Fibroblast of skin of scalp (primary cell): ENCODE measurements at regions not wholly inside any gene's neighbourhood (a gene's known extent, or its start where the extent isn't known, plus 50 kb on each side); places are given as distances from the start of the nearest gene placed in this dataset.

ENCODE experiments used
- DNase-seq: peaks from one replicate; pipeline ENCODE4 v3.0.0-alpha.2; 2013

DNA sequence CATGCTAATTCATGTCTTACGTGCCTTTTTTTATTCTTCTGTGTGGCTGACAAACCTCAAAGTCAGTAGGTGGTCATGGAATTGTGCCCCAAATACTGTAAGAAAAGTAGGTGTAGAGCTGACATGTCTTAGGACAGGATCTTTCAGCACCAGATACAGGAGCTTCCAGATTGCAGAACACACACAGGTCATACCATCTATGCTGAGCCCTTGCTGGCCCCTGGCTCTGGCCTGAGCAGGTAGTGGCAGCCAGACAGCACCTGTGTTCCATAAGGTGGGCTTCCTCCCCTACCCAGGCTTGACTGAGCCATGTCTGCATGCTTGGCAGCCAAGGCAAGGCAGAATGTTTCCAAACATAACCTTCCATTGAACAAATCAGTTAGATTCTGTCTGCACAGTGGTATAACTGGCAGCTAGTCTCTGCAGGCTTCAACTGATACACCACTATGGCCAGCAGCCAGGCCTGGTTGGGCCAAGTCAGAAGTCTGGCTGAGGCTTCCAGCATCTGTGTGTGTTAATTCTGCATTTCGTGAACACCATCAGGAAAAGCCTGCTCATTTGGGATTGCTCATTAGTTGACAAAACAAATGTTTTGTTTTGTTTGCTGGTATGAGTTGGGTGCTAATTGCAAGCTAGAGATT, 366.5 kb downstream of the FOXA2 start:
- DNase-seq: no peak

DNA sequence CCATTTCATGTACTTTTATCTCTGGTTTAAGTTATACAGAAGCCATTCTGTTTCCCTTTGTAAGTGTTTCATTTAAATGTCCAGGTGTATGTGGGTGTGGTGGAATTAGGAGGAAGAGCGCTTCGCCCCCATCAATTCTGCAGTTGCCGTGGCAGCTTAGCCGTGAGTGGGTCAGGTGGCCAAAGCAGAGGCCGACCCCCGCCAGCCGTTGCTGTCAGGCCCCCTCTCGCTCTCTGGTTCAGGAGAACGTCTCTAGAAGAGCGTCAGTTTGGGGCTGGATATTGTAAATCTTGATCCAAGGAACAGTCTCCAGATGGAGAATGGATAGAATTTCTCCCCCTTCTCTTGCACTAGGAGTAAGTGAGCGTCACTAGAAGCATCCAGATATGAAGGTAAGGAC, 367.4 kb downstream of the FOXA2 start:
- DNase-seq: no peak

DNA sequence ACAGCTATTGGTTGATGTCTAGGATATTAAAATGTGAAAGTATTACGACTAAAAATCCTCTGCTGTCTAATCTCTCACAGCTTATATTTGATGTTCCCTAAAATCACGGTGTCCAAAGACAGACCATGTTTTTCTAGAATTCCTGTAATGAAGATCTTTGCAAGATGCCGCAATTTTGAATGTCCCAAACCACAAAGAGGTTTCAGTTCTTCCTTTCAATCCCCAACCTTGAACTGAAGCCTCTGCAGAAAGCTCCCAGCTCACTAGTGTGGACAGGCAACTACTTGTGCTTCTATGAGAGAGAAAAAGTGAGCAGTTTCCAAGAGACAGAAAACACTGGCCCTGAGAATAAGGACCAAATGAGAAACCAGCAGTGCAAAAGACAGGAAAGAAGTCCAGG, 370.1 kb downstream of the FOXA2 start:
- no peak for DNase-seq

DNA sequence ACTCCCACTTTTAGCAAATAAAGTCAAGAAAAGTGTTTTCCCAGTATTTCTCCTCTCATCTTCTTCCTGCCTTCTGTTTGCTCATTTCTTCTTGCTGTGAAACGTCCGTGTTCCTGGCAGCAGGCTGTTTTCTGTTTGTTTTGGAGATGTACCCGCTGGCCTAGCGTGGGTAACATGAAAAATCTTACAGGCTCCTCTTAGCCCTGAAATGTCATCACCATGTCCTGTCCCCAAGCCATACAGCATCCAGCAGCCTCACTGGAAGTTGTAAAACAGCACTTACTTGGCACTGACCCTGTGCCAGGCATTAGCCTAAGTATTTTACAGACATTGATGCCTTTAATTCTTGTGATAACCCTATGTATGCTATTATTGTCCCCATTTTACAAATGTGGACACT, 371.1 kb downstream of the FOXA2 start:
- DNase-seq: no peak

DNA sequence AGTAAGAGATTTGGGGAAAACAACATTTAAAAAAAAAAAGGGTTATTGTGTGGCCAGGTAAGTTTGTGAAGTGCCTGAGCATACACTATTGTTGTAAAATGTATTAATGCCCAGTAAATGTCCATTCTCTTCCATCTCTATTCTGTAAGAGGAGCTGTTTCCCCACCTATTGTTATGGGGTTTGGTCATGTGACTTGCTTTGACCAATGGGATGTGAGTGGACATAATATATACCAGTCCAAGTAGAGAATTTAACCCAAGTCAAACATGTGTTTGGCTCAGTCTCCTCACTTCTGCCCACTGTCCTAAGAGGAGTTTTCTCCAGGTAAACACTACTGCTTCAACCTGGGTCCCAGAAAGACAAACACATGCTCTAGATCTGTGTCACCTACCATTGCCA, 377.1 kb downstream of the FOXA2 start:
- DNase-seq: no peak

DNA sequence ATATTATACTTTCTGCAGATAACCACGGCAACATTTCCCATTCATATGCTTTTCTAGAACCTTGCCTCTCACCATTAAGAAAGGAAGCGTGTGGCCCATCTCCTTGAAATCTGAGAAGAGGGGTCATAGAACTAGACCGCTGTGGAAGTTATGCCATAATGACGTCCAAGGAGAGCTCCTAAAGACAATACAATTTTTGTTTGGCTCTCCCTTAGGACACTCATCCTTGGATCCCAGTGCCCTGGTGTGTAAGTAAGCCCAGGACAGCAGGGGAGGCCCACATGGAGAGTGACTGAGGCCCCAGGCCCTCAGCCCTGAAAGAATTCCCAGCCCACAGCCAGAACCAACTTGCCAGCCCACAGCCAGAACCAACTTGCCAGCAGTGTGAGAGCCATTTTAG, 379.6 kb downstream of the FOXA2 start:
- DNase-seq: no peak

DNA sequence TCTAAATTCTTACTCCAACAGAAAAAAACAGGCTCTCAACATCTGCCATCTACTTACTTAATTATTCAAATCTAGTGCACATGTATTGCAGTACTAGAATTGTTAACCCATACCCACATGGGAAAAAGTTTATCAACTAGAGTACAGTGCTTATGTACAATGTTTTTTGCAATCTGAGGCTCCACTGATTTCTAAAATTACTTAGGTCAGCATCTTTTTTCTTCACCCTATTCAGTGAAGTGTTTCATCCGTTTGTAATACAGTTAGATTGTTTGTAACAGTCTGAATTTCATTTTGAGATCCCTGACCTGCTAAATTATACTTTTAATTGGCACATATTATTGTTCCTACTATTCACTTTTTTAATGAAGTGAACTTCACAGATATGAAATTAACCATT, 402.2 kb downstream of the FOXA2 start:
- DNase-seq: no peak

DNA sequence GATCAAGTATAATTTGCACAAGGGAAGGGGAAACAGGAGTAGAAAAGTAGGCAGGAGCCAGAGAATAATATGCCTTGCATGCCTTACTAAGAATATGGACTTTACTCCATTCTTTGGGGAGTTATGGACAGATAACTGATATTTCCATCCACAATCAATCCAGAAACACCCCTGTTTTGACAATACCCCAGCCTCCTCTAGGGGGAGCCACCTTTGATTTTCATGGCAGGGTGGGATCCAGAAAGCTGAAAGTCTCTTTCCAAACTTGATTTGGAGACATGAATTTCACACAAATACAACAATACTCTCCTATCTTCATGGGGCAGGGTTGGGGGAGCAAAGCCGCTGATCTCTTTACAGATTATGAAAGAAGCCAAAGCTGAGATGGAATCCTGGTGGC, 404.1 kb downstream of the FOXA2 start:
- DNase-seq: no peak

DNA sequence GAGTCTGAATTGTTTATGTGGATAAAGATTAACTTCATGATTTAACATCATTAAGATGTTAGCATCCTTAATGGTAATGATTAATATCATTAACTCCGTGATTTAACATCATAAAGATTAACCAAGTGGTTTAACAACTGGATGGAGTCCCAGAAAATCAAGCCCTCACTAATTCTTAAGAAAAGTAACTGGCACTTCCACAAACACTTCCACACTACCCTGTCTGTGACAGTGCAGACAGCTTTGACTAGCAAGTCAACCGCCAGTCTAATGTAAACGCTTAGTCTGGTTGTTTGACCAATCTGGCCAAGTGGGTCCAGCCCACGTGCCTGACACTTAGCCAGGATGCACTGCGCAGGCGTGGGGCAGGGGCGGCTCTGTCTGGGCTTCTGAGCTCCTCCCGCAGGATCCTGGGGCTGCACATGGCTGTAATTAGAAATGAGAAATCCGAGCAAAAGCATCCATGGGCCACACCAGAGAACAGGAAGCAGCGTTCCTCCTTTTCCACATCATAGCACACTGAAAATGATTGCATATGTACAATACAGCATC, 424.2 kb downstream of the FOXA2 start:
- peak; percentile 3 for DNase-seq

DNA sequence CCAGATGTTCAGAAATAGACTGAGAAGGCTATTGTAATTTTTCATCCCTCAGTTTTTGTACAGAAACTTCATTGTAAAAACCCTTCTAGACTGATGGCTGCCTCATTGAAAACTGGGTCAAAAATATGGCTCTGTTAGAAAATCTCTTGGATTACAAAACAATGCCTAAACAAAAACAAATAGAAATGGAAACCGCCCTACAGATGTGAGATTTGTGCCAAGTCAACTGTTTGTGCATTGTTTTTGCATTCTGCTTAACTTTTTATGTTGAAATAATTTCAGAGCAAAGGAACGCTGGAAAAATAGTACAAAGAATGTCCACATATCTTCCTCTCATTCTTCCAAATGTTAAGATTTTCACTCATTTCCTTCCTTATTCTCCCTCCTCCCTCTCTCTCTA, 425.1 kb downstream of the FOXA2 start:
- DNase-seq: no peak

DNA sequence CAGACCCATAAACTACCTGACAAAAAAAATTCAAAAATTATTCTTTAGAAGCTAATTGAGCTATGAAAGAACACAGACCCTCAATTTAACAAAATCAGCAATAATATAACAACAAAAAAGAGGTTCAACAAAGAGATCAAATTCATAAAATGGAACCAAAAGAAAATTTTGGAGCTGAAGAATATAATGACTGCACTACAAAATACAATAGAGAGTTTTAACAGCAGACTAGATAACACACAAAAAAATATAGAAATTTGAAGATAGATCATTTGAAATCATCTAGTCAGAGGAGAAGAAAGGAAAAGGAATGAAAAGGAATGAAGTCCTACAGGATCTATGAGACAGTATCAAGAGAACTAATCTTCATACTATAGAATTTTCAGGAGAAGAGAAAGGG, 422.1 kb downstream of the PAX1 start:
- no peak for DNase-seq

DNA sequence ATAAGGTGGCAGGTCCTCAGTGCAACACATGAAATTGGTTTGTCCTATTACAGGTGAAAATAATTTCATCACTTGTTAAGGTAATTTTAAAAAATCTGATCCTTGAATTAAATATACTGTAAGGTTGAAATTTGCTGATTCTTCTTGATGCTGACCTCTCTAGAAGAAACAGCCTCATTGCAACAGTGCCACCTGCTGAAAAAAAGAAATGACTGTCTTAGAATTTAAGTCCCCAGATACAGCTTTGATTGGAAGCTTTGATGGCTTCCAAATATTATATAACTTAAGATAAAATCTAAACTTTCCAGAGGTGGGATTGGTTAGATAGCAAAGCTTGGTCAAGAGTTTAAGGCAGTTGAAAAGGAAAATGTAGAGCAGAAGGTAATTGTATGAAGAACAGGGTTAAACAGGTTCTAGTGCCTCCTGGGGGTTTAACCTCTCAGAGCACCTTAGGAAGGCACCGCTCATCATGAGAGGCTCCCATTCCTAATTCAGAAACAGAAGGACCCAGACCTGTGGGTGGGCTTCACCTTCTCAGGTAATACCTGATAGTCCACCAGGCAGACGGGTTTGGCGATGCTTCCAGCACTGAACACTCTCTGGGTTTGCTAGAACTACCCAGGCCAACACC, 401.0 kb downstream of the PAX1 start:
- DNase-seq: peak; percentile 58

DNA sequence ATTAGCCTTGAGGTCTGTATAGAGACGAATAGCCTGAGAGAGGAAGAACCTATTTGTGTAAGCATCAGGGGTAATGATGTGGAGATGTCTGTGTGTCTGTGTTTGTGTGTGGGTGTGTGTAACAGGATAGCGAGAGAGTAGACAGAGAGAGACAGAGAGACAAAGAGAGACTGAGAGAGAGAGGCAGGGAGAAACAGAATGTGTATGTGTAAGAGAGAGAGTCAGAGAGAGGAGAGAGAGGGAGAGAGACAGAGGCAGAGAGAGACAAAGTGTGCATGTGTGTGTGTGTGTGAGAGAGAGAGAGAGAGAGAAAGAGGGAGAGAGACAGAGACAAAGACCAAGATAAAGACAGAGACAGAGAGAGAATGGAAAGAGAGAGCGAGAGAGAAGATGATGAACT, 396.1 kb downstream of the PAX1 start:
- DNase-seq: no peak

DNA sequence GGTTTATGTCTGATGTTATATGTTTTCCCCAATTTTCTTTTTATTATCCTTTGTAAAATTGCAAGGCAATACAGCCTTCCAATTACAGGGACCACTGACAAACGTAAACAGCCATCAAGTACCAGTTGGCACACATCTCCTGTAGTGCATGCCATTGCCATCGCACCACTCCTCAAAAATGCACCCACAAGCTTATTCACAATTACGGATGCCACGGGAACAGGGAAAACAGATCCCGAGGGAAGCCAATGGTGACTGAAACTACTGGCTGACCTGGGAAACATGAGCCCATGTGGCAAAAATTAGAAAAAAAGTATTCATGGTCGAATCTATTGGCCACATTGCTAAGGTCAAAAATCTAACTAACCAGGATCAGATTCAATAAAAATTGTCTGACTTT, 395.2 kb downstream of the PAX1 start:
- DNase-seq: peak; percentile 65

DNA sequence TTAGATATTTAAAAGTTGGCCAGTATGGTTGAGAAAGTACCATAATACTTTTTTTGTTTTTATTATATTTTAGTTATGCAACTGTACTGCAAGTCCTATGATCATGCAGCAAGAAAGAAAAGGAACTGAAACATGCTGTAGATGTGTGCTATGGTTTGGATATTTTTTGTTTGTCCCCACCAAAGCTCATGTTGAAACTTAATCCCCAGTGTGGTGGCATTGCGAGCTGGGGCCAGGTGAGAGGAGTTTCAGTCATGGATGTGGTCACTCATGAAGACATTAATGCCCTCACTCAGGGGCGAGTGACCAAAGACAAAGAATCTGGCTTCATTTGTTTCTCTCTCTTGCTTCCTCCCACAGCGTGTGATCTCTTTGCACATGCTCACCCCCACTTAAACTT, 393.9 kb downstream of the PAX1 start:
- DNase-seq: no peak

DNA sequence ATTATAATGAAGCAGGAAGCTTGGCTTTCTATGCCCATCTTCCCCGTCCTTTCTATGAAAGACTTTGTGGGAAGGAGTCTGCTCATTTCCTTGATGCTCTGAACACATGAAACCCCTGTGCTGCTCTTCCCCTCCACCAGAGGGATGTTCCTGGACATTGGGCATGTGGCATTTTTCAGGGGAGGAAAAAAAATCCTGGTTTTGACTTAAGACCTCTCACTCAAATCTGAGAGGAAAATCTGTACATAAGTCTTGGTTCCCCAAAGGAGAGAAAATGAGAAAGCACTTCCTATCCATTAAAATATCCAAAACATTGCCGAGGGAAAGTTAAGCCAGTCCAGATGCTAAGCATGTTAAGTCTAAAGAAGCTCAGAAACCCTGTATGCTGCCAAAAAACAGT, 393.0 kb downstream of the PAX1 start:
- no peak for DNase-seq

DNA sequence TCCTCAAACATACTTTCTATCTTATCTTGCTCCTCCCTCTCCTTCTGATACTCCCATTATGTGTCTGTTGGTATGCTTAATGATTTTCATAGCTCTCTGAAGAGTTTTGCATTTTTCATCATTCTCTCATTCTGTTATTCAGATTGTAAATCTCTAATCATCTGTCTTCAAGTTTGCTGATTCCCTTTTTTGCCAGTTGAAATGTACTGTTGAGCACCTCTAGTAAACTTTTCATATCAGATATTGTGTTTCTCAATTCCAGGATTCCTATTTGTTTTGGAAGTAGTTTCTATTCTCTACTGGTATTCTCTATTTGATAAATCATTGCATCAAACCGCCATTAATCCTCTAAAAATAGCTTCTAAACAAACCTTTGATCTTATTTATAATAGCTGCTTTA, 387.7 kb downstream of the PAX1 start:
- DNase-seq: no peak

DNA sequence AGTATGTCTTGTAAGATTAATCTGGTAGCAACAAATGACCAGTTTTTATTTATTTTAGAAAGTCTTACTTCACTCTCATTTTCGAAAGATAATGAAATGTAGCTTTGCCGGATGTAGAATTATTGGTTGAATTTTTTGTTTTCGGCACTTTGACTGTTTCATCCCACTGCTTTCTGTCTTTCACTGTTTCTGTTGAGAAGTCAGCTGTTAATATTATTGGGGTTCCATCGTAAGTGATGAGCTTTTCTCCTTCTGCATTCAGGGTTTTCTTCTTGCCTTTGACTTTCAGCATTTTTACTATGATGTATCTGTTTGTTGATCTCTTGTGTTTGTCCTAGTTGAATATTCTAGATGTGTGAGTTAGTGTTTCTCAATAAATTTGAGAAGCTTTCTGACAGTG, 383.4 kb downstream of the PAX1 start:
- no peak for DNase-seq

DNA sequence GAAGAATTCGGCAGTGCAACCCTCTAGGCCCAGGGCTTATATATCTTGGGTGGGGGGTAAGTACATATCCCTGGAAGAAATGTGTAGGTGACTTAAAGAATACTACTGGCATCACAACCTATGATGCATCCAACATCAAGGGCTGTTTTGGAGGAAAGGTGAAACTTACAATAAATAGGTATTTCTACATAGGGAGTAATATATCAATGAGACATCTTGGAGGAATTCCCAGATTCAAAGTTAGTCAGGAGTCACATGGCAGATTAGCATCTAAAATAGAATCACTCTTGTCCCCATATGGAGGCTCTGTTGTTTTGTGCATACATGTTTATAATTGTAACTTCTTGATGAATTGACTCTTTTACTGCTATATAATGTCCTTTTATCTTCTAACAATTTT, 375.5 kb downstream of the PAX1 start:
- no peak for DNase-seq

DNA sequence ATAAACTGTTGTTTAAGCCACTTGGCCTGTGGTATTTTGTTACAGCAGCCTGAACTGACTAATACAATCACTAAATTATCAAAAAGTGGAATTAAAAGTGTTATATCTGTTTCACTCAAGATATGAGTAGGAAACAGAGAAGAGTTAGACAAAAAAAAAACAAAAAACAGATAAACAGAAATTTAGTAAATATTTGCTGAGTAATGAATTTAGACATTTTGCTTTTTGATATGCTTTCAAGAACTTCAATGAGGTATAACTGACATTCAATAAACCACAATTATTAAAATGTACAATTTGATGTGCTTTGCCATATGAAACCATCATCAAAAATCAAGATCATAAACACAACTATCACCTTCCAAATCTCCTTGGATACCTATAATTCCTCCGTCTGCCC, 369.2 kb downstream of the PAX1 start:
- no peak for DNase-seq

DNA sequence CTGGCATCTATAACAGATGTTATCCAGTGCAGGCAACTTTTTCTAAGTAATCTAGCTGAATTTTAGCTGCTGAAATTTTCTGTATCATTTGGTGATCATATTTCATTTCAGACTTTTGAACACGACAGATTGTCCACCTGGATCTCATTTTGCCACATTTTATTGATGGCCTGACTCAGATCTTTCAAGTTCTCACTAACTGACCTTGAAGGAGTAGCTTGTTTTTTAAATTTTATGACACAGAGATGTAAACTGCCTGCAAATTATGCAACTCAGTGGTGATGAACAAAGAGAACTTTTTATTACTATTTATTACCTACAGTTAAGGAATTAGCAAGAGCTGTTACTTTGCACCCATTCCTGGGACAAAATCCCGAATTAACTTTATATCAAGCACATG, 366.4 kb downstream of the PAX1 start:
- DNase-seq: no peak

DNA sequence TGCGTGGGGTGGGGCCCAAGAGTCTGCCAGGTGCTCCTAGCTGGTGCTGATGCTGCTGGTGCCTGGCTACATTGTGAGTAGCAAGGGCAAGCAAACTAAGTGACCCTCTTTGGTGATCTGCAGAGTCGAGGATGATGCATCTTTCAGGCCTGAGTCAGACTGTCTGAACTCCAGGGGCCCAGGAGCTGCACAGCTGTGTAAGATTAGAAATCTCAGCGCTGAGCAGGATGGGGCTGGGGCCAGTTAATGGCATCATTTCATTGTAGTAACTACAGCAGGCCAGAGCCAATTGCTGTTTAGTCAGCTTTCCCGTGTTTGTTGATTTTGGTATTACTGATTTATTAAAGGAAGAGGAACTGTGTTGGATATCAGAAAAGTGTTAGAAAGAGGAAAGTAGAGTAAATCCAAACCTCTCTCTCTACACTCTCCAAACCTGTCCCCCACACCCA, 365.2 kb downstream of the PAX1 start:
- peak; percentile 88 for DNase-seq

DNA sequence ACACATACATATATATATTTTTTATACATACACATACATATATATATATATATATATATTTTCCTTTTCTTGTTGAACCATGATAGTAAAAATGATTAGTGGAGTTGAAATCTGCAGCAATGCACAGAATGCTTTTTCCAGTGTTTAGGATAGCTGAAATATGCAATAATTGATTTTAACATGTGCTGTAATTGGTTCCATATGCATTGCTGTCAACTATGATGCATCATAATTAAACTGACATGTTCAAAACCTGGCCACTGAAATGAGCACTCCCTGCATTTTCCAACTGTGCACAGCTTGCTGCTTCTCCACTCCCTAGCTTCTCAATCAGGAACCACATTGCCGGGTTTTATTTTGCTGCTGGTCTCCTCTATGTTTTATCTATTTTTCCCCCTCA, 358.3 kb downstream of the PAX1 start:
- peak; percentile 27 for DNase-seq

DNA sequence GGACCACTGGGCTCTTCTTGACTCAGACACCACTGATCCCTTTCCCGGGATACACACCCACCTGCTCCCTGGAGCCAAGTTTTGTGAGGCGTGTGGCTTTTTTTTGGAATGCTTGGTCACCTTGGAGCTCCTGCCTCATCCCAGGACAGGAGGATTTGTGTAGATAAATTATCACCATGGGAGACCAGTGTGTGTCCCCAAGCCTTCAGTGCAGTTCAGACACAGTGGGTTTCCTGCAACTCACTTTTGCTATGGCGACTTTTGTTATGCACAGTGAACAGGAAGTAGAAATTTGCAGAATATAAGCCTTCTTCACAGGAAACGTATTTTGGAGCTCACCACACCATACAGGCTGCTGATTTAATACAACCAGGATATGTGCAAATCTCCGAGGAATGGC, 357.4 kb downstream of the PAX1 start:
- DNase-seq: no peak

DNA sequence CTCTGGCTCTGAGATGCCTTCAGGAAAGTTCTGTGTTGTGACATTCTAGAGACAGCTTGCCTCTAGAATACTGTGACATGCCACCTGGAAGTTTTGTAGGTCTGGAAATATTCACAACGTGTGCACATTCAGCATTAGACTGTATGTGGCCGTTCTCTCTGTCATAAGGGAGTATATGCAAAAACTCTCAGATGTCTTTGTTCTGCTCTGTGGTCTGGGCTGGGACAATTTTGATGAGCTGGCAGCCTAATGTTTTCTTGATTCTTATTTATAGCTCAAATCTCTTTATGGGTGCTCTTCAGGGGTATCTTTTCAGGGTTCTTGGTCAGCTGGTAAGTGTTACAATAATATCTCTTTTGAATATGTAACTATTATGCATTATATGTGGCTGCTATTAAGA, 355.1 kb downstream of the PAX1 start:
- DNase-seq: no peak
